ENCODE measurements at regions not wholly inside any gene's neighbourhood (a gene's known extent, or its start where the extent isn't known, plus 50 kb on each side); places are given as distances from the start of the nearest gene placed in this dataset.

DNA sequence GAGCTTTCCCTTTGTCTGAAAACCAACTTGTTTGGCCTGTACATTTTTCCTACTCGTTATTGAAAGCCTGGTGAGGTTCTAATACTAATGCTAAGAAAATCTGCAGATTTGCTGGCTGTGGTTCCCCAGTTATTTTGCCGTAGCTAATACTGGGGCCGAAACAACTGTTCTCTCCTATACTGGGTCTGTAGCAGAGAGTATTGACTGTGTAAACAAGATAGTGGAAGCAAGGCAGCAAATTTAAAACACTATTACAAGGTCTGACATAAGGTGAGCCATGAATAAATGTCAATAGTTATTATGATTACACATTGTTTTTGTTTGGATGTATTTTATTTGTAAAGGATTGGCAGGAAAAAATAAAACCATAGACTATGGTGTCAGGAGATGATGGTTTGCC, 1244.0 kb downstream of the AACS start:
- TF ChIP-seq, protein P1, sequence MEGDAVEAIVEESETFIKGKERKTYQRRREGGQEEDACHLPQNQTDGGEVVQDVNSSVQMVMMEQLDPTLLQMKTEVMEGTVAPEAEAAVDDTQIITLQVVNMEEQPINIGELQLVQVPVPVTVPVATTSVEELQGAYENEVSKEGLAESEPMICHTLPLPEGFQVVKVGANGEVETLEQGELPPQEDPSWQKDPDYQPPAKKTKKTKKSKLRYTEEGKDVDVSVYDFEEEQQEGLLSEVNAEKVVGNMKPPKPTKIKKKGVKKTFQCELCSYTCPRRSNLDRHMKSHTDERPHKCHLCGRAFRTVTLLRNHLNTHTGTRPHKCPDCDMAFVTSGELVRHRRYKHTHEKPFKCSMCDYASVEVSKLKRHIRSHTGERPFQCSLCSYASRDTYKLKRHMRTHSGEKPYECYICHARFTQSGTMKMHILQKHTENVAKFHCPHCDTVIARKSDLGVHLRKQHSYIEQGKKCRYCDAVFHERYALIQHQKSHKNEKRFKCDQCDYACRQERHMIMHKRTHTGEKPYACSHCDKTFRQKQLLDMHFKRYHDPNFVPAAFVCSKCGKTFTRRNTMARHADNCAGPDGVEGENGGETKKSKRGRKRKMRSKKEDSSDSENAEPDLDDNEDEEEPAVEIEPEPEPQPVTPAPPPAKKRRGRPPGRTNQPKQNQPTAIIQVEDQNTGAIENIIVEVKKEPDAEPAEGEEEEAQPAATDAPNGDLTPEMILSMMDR (IDR thresholded peaks at IDR 0.05), result no peak
- TF ChIP-seq EZH2phosphoT487 (IDR thresholded peaks at IDR 0.05) (no peak), EZH2 (IDR thresholded peaks at IDR 0.05) (no peak)
